Activated effector memory CD4-positive, alpha-beta T cell treated with anti-CD3 and anti-CD28 coated beads, Interleukin-2, amount 50 U/mL, for 16 hours (primary cell): ENCODE measurements at regions not wholly inside any gene's neighbourhood (a gene's known extent, or its start where the extent isn't known, plus 50 kb on each side); places are given as distances from the start of the nearest gene placed in this dataset.
"Not testable (repeated sequence)": the region's sequence is repeated elsewhere in the genome, so short reads cannot be mapped to it uniquely, and the experiment has no call there.

ENCODE experiments used
- DNase-seq: peaks from one replicate; pipeline ENCODE4 v3.0.0-alpha.2; 2020

- no peak for DNase-seq
Observed at GRCh38 chr13:44848920-44849676, 140.2 kb downstream of the NUFIP1 start.

- not testable (repeated sequence) for DNase-seq
Observed at GRCh38 chr13:44845281-44846058, 143.8 kb downstream of the NUFIP1 start.

GRCh38 chr13:44844786-44845185 is 144.5 kb downstream of the NUFIP1 start:
- DNase-seq = no peak

GRCh38 chr13:44843403-44843802 is 145.9 kb downstream of the NUFIP1 start:
- no peak for DNase-seq

GRCh38 chr13:44842158-44842557 is 147.1 kb downstream of the NUFIP1 start:
- DNase-seq = no peak

GRCh38 chr13:44840131-44840530 is 149.1 kb downstream of the NUFIP1 start:
- DNase-seq = no peak

- no peak for DNase-seq
Observed at GRCh38 chr13:44837250-44837649, 152.0 kb downstream of the NUFIP1 start.

GRCh38 chr13:44834404-44834803 is 154.9 kb downstream of the NUFIP1 start:
- no peak for DNase-seq

- DNase-seq = no peak
Observed at GRCh38 chr13:44833626-44834025, 155.6 kb downstream of the NUFIP1 start.

GRCh38 chr13:44833139-44833538 is 156.1 kb downstream of the NUFIP1 start:
- no peak for DNase-seq

GRCh38 chr13:44826591-44827350 is 162.5 kb downstream of the NUFIP1 start:
- no peak for DNase-seq

- DNase-seq = no peak
Observed at GRCh38 chr13:44825953-44826352, 163.3 kb downstream of the NUFIP1 start.

- not testable (repeated sequence) for DNase-seq
Observed at GRCh38 chr13:44823555-44823954, 165.7 kb downstream of the NUFIP1 start.

GRCh38 chr13:44822291-44822690 is 167.0 kb downstream of the NUFIP1 start:
- DNase-seq = no peak

- no peak for DNase-seq
Observed at GRCh38 chr13:44819772-44820171, 169.5 kb downstream of the NUFIP1 start.

GRCh38 chr13:44819245-44819644 is 170.0 kb downstream of the NUFIP1 start:
- DNase-seq = no peak

- no peak for DNase-seq
Observed at GRCh38 chr13:44818428-44818827, 170.8 kb downstream of the NUFIP1 start.

GRCh38 chr13:44818016-44818415 is 171.3 kb downstream of the NUFIP1 start:
- no peak for DNase-seq

- DNase-seq = no peak
Observed at GRCh38 chr13:44817131-44817671, 172.1 kb downstream of the NUFIP1 start.

- no peak for DNase-seq
Observed at GRCh38 chr13:44816701-44817100, 172.6 kb downstream of the NUFIP1 start.

- DNase-seq = no peak
Observed at GRCh38 chr13:44815623-44816022, 173.6 kb downstream of the NUFIP1 start.

- DNase-seq = no peak
Observed at GRCh38 chr13:44814836-44815235, 174.4 kb downstream of the NUFIP1 start.

GRCh38 chr13:44814161-44814560 is 175.1 kb downstream of the NUFIP1 start:
- DNase-seq = no peak
